ENCODE measurements at regions not wholly inside any gene's neighbourhood (a gene's known extent, or its start where the extent isn't known, plus 50 kb on each side); places are given as distances from the start of the nearest gene placed in this dataset.

DNA sequence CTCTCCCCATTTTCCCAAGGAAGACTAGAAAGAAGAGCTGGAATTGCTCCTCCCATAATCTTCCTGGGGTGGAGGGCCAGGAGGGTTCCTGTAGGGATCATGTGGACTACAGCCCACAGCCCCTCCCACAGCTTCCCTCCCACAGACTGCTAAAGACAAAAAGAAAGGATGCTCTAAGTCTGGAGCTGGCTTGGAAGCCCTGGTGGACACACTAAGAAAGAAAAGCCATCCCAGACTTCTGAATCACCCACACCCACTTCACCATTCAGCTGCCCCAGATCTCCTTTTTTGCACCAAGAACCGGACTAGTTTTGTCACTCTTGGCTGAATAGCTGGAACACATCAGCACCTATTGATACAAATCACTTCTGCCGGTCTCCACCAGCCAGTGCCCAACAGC, 56.8 kb upstream of the PLXNC1 start:
- TF ChIP-seq, protein P1, sequence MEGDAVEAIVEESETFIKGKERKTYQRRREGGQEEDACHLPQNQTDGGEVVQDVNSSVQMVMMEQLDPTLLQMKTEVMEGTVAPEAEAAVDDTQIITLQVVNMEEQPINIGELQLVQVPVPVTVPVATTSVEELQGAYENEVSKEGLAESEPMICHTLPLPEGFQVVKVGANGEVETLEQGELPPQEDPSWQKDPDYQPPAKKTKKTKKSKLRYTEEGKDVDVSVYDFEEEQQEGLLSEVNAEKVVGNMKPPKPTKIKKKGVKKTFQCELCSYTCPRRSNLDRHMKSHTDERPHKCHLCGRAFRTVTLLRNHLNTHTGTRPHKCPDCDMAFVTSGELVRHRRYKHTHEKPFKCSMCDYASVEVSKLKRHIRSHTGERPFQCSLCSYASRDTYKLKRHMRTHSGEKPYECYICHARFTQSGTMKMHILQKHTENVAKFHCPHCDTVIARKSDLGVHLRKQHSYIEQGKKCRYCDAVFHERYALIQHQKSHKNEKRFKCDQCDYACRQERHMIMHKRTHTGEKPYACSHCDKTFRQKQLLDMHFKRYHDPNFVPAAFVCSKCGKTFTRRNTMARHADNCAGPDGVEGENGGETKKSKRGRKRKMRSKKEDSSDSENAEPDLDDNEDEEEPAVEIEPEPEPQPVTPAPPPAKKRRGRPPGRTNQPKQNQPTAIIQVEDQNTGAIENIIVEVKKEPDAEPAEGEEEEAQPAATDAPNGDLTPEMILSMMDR (IDR thresholded peaks at IDR 0.05), result no peak
- no peak for TF ChIP-seq ZFX (IDR thresholded peaks at IDR 0.05; ENCODE audit: borderline replicate concordance)
